DND-41 (cell line): ENCODE measurements at regions not wholly inside any gene's neighbourhood (a gene's known extent, or its start where the extent isn't known, plus 50 kb on each side); places are given as distances from the start of the nearest gene placed in this dataset.
"Not testable (repeated sequence)": the region's sequence is repeated elsewhere in the genome, so short reads cannot be mapped to it uniquely, and the experiment has no call there.

Experiments
- ATAC-seq: fragments of 200-7000 bp; cut with Tn5 transposase; 3 replicates; pipeline ENCODE4 v1.9.1; 2021; ENCODE audit warnings: low read depth; ENCODE audit not compliant: insufficient read depth
- DNase-seq: peaks from one replicate; pipeline ENCODE4 v3.0.0-alpha.2; 2020
- H2AFZ ChIP-seq: 2 replicates; pipeline ENCODE4 v1.6.0; 2012; ENCODE audit warnings: low read depth, low read length
- H3K27ac ChIP-seq: 2 replicates; pipeline ENCODE4 v1.5.1; 2012; ENCODE audit warnings: low read length, inconsistent platforms
- H3K27me3 ChIP-seq: fragments of 200-600 bp; sonication (generic); 2 replicates; pipeline ENCODE4 v1.6.0; 2012; ENCODE audit warnings: low read length, mild to moderate bottlenecking, inconsistent platforms; ENCODE audit not compliant: insufficient read depth, poor library complexity
- H3K36me3 ChIP-seq: 2 replicates; pipeline ENCODE4 v1.5.1; 2012; ENCODE audit warnings: low read length, inconsistent platforms; ENCODE audit not compliant: insufficient read depth
- H3K4me1 ChIP-seq: 2 replicates; pipeline ENCODE4 v1.5.1; 2012; ENCODE audit warnings: mild to moderate bottlenecking, low read length; ENCODE audit not compliant: insufficient read depth
- H3K4me2 ChIP-seq: 2 replicates; pipeline ENCODE4 v1.6.0; 2012; ENCODE audit warnings: mild to moderate bottlenecking, moderate library complexity, low read length, inconsistent platforms; ENCODE audit not compliant: insufficient read depth
- H3K4me3 ChIP-seq, 2 experiments: fragments of 200-600 bp in 1 of 2; shearing (Covaris generic) in 1 of 2; 2 replicates each; pipeline ENCODE4 v1.5.1; 2012 to 2016; ENCODE audit warnings: inconsistent platforms in 2 of 2, low read length in 2 of 2, mild to moderate bottlenecking in 2 of 2, low read depth in 1 of 2, moderate library complexity in 1 of 2
- H3K79me2 ChIP-seq: 2 replicates; pipeline ENCODE4 v1.6.0; 2012; ENCODE audit warnings: low read length, inconsistent platforms; ENCODE audit not compliant: insufficient read depth
- H3K9ac ChIP-seq: 2 replicates; pipeline ENCODE4 v1.6.0; 2012; ENCODE audit warnings: low read depth, mild to moderate bottlenecking, inconsistent platforms, low read length, moderate library complexity
- H3K9me3 ChIP-seq: 2 replicates; pipeline ENCODE4 v1.5.1; 2012; ENCODE audit warnings: low read length, moderate library complexity, mild to moderate bottlenecking, inconsistent platforms; ENCODE audit not compliant: insufficient read depth, severe bottlenecking
- H4K20me1 ChIP-seq: 2 replicates; pipeline ENCODE4 v1.6.0; 2012; ENCODE audit warnings: low read length; ENCODE audit not compliant: insufficient read depth

GRCh38 chr17:20654114-20654513 lies 74.6 kb downstream of the CDRT15L2 start:
- not testable (repeated sequence) for H3K27me3 ChIP-seq, H3K4me3 ChIP-seq, H3K79me2 ChIP-seq, DNase-seq, H3K9ac ChIP-seq, H3K36me3 ChIP-seq, H3K27ac ChIP-seq, H3K9me3 ChIP-seq, H3K4me1 ChIP-seq, H3K4me2 ChIP-seq, H4K20me1 ChIP-seq, ATAC-seq, H2AFZ ChIP-seq

GRCh38 chr17:20654575-20654974 lies 75.1 kb downstream of the CDRT15L2 start:
- DNase-seq, H3K27ac ChIP-seq, H3K36me3 ChIP-seq, H4K20me1 ChIP-seq, H3K4me3 ChIP-seq, H3K4me2 ChIP-seq, H3K27me3 ChIP-seq, H3K9me3 ChIP-seq, H3K9ac ChIP-seq, H2AFZ ChIP-seq, ATAC-seq, H3K79me2 ChIP-seq, H3K4me1 ChIP-seq: not testable (repeated sequence)

- H3K9ac ChIP-seq, H3K36me3 ChIP-seq, H3K4me2 ChIP-seq, H3K4me3 ChIP-seq, H3K27ac ChIP-seq, DNase-seq, H3K4me1 ChIP-seq, H3K79me2 ChIP-seq, ATAC-seq, H3K27me3 ChIP-seq, H4K20me1 ChIP-seq, H3K9me3 ChIP-seq, H2AFZ ChIP-seq: not testable (repeated sequence)
Observed at GRCh38 chr17:20665103-20665955, 85.8 kb downstream of the CDRT15L2 start.

GRCh38 chr17:20666689-20667088 lies 87.2 kb downstream of the CDRT15L2 start:
- not testable (repeated sequence) for H3K27ac ChIP-seq, ATAC-seq, H3K9me3 ChIP-seq, H3K9ac ChIP-seq, H3K4me3 ChIP-seq, H3K79me2 ChIP-seq, H3K4me1 ChIP-seq, DNase-seq, H3K4me2 ChIP-seq, H4K20me1 ChIP-seq, H3K27me3 ChIP-seq, H2AFZ ChIP-seq, H3K36me3 ChIP-seq

- H3K4me1 ChIP-seq, H3K4me3 ChIP-seq, H3K27me3 ChIP-seq, H3K27ac ChIP-seq, H4K20me1 ChIP-seq, H2AFZ ChIP-seq, DNase-seq, H3K79me2 ChIP-seq, H3K36me3 ChIP-seq, H3K4me2 ChIP-seq, ATAC-seq, H3K9me3 ChIP-seq, H3K9ac ChIP-seq: not testable (repeated sequence)
Observed at GRCh38 chr17:20667712-20668111, 88.2 kb downstream of the CDRT15L2 start.

- not testable (repeated sequence) for H3K27me3 ChIP-seq, H2AFZ ChIP-seq, H3K36me3 ChIP-seq, H3K79me2 ChIP-seq, DNase-seq, H3K9ac ChIP-seq, ATAC-seq, H3K4me1 ChIP-seq, H3K27ac ChIP-seq, H3K4me2 ChIP-seq, H3K9me3 ChIP-seq, H3K4me3 ChIP-seq, H4K20me1 ChIP-seq
Observed at GRCh38 chr17:20668316-20668715, 88.8 kb downstream of the CDRT15L2 start.

GRCh38 chr17:20668868-20669267 lies 89.3 kb downstream of the CDRT15L2 start:
- not testable (repeated sequence) for H3K79me2 ChIP-seq, H3K36me3 ChIP-seq, H3K4me2 ChIP-seq, H2AFZ ChIP-seq, H3K27ac ChIP-seq, H3K4me1 ChIP-seq, H3K9me3 ChIP-seq, H3K9ac ChIP-seq, H4K20me1 ChIP-seq, DNase-seq, ATAC-seq, H3K4me3 ChIP-seq, H3K27me3 ChIP-seq

- not testable (repeated sequence) for ATAC-seq, H3K4me1 ChIP-seq, H4K20me1 ChIP-seq, H3K9me3 ChIP-seq, H3K4me2 ChIP-seq, DNase-seq, H3K4me3 ChIP-seq, H3K27ac ChIP-seq, H3K36me3 ChIP-seq, H2AFZ ChIP-seq, H3K79me2 ChIP-seq, H3K27me3 ChIP-seq, H3K9ac ChIP-seq
Observed at GRCh38 chr17:20670506-20670905, 91.0 kb downstream of the CDRT15L2 start.
